ENCODE measurements at regions not wholly inside any gene's neighbourhood (a gene's known extent, or its start where the extent isn't known, plus 50 kb on each side); places are given as distances from the start of the nearest gene placed in this dataset.
"Not testable (repeated sequence)": the region's sequence is repeated elsewhere in the genome, so short reads cannot be mapped to it uniquely, and the experiment has no call there.

DNA sequence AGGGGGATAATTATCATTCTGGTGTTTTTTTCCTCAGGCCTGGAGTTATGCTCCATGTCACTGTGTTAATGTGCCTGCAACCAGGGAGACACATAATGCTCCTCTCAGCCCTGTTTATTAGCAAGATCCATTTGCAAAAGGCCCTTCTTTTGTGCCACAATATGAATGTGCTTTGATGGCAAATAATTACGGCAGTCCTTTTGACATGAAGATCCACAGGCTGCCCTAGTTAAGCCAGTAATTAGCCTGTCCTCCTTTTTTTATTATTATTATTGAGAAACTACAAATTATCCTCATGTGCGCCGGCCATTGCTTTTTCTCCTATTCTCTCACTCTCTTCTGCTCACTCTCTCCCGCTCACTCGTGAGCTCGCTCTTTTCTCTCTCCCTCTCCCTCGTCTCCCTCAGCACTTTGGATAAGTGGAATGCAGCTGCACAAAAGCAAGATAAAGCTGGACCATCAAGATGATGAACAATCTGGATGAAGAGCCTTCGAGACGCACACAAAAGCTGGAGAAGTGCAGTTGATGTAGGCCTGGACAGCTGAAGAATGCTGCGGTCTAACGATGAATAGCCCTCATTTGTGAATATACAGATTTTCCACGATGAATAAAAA is 762.3 kb downstream of the BCL11A start:
- no peak for DNase-seq (ENCODE audit: low read depth)

DNA sequence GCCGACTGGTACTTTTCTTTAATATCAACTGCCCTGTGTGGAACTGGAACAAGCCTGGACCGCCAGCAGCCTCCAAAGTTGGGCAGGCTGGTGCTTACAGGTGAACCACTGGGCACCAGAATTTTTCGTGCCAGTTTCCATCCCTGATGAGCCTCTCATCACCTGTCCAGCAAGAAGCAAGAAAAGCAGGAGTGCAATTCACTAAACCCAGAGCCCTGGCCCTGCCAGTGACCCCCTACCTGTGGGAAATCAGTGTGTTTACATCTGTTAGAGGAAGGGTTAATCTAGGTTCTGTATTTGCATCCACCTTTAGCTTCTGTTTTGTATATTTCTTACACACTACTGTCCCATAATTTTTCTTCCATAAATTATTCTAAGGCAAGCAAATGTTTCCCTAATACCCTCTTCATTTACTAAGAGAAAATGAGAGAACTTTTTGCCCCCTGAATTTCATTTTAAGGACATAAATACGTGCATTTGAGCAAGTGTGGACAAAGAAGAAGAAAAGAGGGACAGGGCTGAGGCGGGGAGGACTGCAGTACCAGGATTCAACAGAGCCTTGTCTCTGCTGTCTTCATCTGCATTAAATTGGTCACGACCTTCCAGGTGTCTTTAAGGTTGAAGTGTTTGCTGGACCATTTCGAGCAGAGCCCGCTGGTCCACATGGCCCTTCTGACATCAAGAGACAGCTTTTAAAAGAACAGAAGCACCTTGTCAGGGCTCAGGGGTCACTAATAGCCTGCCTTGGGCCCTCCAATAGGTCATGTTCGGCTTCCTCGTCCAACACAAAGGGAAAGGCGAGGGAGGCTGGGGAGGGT is 763.1 kb downstream of the BCL11A start:
- DNase-seq (ENCODE audit: low read depth): no peak

DNA sequence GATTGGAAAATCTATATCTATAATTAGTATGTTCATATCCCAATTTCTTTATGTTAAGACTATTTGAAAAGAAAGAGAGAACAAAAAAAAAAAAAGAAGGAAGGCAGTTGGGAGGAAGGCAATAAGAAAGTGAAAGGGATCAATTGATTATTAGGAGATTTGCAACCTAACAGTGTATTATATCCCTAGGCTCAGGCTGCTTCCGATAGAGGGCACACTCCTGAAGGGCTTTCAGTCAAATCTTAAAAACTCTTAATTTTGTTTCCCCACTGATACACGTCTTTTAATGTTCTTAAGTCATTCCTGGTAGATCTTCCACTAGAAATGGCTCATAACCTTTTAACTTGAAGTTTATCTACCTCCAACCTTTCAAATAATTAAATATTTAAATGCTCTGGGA is 763.9 kb downstream of the BCL11A start:
- DNase-seq (ENCODE audit: low read depth): no peak

DNA sequence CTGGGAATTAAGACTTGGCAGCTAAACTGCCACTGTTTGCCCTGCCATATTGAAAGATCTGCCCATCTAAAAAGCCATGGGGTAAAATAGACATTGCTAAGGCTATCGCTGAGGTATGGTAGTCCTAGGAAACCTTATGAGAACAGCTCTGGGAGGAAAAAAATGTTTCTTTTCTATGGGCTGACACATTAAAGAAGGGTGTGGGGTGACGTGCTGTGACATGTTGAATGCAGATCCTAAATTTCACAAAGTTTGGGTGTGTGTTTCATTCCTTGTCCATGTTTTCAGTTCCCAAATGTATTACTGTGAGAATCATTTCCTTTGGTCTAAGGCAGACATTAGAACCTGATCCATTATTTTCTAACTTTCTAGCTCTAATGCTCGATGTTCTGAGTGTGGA is 766.4 kb downstream of the BCL11A start:
- no peak for DNase-seq (ENCODE audit: low read depth)

DNA sequence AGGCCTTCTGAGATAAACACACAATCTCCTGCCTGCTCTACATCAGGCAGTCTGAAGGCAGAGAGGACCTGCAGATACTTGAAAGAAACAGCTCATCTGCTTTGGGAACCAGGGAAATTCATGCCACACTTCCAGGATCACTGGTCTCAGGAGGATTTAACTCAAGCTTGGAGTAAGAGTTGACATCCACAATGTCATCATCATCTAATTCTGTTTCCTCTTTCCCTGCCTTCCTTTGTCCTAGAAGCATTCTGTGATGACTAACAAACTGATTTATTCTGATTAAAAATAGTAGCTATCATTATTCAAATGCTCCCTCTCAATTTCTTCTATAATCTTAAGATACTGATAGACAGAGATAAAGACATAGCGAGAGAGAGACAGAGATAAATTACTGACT is 766.8 kb downstream of the BCL11A start:
- DNase-seq (ENCODE audit: low read depth): no peak

DNA sequence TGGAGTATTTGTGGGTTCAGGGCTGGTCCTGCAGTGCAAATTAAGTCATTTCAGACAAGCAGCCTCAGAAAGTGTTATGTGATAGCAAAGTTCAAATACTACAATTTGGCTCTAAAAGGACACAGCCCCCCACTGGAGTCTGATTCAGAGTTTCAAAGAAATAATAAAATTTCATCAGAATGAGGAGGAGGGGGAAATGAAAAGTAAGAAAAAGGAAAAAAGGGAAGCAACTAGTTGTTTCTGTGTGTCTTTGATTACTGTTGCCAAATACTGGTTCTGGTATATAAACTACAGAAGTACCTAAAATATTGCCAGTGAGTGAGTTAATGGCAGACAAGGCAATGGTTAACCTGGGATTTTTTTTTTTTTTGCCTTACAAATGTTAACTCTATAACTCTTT is 773.9 kb downstream of the BCL11A start:
- DNase-seq (ENCODE audit: low read depth): no peak

DNA sequence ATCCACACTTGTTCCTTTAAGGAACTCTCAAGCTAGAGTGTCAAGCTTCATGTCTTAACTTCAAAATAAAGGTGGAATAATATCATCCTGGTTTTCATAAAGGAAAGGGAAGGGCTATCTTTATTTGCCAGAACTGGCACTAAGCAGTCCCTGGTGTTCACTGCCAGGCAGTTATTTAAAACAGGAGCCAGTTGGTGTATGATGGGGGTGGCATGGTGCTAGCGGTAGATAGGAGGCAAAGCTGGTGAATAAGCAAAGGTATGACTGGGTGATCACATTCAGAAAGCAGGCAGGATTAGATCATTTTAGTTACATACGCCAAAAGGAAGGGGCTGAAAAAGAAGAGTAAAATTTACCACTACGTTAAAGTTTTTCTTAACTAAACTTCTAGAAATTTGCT is 776.3 kb downstream of the BCL11A start:
- no peak for DNase-seq (ENCODE audit: low read depth)

DNA sequence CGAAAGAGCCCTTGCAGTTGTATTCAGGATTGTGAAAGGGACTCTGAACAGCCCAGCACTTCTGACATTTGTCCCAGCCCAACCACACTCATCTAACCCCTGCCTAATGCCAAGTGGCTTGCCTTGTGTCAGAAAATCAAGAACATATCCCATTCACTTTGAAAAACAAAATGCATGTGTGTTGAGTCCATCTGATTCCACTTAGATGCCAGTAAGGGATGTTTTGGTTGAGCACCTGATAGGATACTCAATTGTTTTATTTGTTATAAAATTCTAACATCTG is 776.8 kb downstream of the BCL11A start:
- DNase-seq (ENCODE audit: low read depth): no peak

DNA sequence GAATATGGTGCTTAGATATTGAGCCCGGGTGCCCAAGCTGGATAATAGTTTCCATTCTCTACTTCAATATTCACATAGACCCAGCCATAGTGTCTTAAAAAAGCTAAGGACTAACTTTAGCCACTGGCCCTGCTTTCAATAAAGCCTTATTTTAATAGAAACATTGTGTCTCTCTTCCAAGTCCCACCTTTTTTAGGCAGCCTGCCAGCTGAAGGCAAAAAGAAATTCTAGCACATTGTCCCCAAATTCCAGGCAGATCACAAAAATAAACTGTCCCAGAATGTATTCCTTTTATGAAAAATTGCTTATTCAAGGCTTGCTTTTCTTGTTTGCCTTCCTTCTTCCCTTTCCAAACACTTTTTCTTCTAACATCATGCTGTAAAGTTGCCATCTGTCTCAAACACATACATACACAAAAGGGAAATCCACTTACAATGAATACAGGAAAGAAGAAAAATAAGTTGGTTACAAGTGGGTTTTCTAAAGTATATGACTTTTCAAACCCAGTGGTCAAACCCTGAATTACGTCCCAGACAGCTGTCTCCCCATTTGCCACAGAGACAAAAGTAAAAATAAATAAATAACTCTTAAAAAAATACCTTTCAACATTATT is 778.5 kb downstream of the BCL11A start:
- DNase-seq (ENCODE audit: low read depth): no peak

DNA sequence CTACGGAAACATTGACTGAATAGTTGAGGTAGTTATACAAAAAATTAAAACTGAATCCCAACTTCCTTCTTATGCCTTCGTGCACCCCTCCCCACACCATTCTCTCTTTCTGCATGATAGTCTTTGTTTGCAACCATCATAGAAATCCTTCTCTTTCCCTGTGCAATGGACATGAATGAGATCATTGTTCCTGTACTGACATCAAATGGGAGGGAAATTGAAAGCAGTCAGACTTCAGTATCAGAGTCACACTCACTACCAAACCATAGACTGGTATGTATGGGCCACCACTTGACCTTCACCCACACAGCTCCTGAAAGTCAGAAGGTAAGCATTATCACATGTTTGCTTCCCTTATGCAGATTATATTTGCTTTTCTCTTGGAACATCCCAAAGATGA is 782.8 kb downstream of the BCL11A start:
- no peak for DNase-seq (ENCODE audit: low read depth)

DNA sequence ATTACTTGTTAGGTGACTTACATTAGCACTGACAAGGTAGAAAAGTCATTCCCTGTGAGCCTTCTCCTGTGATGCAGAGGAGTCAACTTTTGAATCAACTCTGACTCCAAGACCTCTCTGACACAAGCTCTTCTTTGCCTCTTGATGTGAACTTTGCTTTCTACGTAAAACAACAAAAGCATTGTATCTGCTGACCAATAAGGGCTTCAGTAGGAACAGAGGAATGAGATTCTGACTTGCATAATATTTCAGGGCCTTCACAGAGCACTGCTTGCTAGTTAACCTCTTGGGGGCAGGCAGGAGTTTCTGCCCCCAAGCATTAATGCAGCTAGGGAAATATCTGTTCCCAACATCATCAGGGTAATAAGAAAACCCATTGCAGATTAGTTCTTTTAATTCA is 791.5 kb downstream of the BCL11A start:
- no peak for DNase-seq (ENCODE audit: low read depth)

DNA sequence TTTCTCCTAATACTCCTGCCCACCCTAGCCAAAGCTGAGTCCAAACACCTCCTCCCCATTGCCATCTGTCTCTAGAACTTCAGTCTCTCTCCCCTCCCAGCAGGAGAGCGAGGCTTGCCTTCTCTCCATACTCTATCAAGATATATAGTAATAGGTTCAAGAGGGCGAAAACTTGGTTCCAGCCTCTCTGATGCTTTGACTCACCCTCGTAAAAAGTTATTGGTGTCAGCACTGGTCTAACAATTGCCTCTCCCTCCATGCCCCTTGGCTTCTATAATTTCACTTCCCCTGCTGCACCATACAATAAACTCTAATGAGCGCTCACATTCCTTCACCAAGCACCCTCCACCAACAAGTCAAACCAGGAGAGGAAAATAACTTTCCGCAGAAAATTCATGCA is 797.3 kb downstream of the BCL11A start:
- no peak for DNase-seq (ENCODE audit: low read depth)

DNA sequence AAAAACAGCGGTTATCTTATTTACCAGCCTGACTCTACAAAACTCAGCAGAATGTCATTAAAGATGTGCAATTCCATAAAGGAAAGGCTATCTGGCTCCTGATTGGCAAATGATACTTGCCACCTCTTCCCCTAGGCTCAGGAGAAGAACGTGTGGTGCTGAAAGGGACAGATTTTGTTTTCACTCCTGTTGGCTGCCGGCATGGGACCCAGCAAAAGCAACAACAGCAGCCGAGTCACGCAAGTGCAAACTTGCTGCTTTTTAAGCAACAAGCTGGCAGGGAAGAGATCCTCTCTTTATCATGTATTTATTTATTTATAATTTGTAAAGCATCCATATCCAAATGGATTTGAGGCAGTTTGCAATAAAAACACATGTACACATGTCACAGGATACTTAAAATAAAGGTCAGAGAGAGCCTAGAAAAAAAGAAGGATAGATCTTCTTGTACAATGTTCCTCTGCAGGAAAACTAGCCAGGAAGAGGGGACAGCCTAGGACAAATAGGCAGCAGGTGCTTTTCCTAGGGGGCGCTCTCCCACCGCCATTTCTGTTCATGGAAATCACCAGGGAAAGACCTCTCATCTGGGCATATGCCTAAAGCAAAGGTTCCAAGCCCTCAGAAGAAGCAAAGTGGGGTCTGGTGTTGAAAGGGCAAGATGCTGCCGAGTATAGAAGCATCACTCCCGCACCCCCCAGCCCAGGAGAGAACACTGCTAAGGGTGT is 799.3 kb downstream of the BCL11A start:
- DNase-seq (ENCODE audit: low read depth): no peak

DNA sequence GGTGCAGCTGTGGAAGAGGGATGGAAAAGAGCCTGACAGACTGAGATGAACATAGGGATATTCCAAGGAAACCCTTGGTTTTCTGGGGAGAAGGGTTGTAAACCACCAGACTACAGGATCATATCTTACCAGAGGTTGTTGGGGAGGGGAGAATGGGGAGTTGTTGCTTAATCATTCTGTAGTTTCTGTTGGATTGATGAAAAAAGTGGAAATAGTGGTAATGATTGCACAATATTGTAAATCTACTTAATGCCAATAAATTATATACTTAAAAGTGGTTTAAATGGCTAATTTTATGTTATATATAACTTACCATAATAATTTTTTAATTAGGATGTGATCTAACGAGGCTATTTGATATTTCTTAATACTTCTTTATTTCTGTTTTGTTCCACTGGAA is 800.9 kb downstream of the BCL11A start:
- no peak for DNase-seq (ENCODE audit: low read depth)

DNA sequence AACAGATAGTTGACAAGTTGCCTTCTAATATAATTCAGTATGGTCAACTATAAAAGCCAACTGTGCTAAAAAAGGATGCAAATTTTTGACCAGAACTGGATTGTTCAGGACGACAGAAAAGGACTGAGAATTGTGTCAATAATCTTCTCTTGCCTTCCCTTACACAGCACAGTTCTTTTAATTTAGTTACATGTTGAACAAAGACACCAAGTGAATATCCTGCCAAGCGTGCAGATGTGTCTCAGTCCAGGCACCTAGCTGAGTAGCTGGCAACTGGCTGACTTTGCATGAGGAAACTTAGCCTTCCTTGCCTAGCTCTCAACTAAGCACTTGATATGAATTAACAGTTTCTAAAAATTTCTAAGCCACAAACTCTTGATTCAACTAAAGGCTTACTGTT is 801.4 kb downstream of the BCL11A start:
- DNase-seq (ENCODE audit: low read depth): no peak

DNA sequence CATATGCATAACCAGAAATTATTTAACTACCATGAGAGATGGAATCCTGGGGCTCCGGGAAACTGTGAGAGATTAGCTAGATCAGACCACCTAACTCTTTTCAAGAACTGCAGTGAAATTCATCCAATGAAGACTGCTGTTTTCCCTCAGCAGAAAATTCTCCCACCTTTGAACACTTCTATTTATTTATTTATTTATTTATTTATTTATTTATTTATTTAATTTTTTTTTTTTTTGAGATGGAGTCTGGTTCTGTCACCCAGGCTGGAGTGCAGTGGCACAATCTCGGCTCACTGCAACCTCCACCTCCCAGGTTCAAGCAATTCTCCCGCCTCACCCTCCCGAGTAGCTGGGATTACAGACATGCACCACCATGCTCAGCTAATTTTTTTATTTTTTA is 802.2 kb downstream of the BCL11A start:
- DNase-seq (ENCODE audit: low read depth): not testable (repeated sequence)

DNA sequence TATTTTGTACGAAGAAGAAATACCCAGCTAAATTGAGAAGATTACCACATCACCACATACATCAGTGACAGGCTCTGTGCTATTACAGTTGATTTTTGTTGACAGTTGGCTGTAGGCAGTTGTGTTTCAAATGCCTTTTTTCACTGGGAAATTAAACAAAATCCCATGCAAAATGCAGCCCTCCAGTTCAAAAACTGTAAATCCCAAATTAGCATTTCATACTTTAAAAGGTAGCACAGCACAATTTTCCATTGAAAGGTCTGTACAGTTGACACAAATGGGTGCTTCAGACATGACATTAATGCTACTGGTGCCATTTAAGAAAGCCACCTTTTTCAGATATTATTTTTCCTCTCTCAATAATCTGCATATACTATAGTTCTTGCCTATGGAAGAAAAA is 807.2 kb downstream of the BCL11A start:
- no peak for DNase-seq (ENCODE audit: low read depth)

DNA sequence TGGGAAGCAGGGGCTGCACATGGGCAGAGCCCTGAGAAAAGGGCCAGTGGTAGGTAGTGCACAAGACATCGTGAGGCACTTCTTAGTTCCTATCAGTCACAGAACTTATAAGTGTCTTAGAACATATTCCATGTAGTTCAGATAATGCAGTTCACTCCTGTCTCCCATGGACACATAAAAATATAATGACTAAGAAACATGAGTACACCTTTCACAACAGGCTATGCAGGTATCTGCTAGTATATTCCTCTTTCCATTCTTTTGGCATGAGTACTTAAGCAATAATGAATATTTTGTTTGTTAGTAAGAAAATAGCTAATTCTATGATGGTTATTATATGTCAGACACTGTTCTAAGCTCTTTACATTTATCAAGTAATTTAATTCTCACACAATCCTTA is 808.4 kb downstream of the BCL11A start:
- DNase-seq (ENCODE audit: low read depth): no peak

DNA sequence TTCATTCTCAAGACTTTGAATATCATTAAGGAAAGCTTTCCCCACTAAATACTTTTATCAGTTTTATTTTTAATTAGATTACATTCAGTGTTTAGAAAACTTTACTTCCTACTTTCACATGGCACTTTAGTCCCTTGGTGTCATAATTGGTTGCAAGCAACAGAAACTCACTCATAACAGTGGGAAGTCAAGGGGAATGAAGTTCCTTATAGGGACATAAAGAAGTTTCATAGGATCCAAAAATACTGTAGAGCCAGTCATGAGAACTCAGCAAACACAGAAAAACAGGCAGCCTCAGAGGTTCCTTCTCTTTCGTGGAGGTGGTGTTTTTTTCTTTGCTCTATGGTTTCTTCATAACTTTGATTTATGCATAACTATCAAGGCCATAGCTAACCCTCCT is 809.0 kb downstream of the BCL11A start:
- DNase-seq (ENCODE audit: low read depth): no peak

DNA sequence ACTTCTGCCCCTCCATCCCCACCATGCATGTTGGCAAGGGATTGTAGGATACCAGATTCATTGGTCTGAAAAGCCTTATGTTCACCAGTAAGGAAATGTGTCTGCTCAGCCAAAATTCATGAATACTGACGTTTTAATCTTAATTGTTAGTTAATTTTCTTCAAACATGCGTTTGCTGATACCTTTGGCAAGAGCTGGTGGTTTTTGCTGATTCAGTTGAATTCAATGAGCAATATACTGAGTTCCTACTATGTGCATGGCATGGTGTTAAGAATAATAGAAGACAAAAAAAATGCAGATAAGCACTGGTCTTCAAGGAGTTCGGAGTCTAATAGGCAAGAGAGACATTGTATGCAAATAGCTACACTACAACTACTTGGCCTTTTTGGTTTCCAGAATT is 811.6 kb downstream of the BCL11A start:
- DNase-seq (ENCODE audit: low read depth): no peak

DNA sequence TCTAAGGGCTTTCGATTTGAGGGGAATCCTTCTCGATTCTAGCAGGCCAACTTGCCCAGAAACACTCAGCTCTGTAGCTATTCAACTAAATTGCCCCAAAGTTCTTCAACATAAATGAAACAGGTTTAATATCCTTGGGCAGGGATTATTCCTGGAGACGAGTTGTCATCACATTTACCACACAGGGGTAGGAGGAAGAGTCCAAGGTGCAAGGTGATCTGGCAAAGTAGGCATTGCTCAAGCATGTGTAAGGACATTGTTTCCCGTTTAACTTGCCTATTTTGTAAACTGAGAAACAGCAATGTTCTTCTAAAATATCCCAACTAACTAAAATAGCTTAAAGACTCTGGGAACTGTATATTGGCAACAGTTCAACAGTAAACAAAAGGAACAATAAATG is 814.3 kb downstream of the BCL11A start:
- no peak for DNase-seq (ENCODE audit: low read depth)

DNA sequence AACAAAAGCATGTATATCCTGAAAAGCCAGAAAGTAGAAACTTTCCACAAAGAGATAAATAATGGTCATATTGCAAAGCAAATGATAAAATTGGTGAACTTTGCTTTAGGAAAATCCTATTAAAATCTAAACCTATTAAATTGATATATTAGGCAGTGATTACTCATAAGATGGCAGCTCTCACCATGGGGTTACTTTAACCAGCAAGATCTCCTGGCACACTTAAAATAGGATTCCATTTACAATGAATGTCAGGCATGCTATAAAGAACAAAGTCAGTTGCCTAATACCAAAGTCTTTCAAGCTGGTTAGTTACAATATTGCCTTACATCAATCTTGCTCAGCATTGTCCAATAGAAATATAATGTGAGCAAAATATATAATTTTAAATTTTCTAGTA is 816.2 kb downstream of the BCL11A start:
- DNase-seq (ENCODE audit: low read depth): no peak

DNA sequence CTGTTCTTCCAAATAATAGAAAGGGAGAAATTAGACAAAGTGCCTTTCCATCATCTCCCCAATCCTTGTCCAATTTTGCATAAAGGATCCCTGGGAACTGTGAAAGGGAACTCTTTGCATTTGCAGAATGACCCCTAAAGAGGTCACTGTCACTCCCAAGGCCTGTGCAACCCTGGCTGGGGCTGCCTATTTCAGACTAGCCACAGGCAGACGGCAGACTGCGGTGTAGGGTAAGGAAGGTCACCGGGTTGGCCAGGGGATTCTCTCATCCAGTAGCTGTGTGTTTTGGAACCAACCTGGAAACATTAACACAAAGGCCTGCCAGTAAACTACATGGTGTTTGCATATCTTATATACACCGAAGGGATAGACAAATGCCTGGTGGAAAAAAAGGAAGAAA is 818.7 kb downstream of the BCL11A start:
- no peak for DNase-seq (ENCODE audit: low read depth)

Data from stimulated activated CD8-positive, alpha-beta memory T cell treated with anti-CD3 and anti-CD28 coated beads, Interleukin-12 subunit alpha, Interleukin-12 subunit beta, amount 100 ng/mL, for 4 hours (primary cell).